HG02610 (cell line): ENCODE measurements at regions not wholly inside any gene's neighbourhood (a gene's known extent, or its start where the extent isn't known, plus 50 kb on each side); places are given as distances from the start of the nearest gene placed in this dataset.
"Not testable (repeated sequence)": the region's sequence is repeated elsewhere in the genome, so short reads cannot be mapped to it uniquely, and the experiment has no call there.

Experiments
- ATAC-seq: cut with Tn5 transposase; IDR thresholded peaks from one replicate; pipeline ENCODE4 v1.9.1; 2021; ENCODE audit warnings: mild to moderate bottlenecking, moderate library complexity; ENCODE audit not compliant: unreplicated experiment

GRCh38 chr2:14451312-14451711 lies 181.2 kb upstream of the LRATD1 start:
- ATAC-seq: no peak

DNA sequence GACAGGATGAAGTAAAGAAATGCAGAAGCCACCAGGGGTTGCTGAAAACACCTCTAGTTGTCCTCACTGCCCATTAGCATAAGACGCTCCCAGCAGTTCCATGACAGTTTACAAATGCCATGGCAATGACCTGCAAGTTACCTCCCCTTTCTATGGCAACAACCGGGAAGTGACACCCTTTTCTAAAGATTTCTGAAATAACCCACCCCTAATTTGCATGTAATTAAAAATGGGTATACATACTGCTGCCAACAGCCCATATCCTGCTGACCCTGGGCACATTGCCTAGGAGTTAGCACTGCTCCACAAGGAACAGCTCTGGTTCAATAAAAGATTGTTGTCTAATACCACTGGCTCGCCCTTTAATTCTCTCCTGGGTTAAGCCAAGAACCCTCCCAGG lies 178.3 kb upstream of the LRATD1 start:
- ATAC-seq: no peak

- no peak for ATAC-seq
Measured at GRCh38 chr2:14459786-14460325, 172.7 kb upstream of the LRATD1 start.

DNA sequence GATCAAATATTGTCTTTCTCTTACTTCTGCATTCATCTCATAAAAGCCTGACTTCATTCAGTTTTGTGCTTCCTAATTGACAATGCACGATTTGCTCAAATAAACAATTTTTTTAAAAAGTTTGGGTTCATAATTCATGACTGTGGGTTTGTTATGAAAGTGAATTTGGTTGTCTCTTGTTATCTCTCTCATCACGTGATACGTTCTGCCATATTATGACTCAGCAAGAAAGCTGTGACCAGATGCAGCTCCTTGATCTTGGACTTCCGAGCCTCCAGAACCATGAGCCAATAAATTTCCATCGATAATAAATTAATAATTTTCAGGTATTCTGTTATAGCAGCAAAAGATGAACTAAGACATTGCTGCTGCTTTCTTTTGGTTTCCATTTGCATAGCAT lies 156.5 kb upstream of the LRATD1 start:
- no peak for ATAC-seq

DNA sequence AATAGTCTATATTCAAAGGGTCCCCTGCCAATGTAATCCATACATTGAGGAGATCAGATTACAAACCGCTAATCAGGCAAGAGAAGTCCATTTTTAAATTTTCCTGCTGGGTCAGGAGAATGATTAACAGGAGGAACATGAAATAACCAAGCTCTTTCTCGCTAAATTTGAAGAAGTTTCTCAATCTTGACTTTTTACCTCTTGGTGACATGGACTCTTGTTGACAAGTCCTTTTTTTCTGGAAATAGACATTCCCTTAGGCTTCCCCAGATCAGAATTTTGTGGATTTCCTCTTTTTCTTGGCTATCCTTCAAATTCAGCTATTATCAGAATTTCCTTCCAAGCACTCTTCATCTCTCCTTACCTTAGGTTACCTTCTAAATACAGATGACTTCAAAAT lies 153.0 kb upstream of the LRATD1 start:
- no peak for ATAC-seq

- no peak for ATAC-seq
Measured at GRCh38 chr2:14480120-14480519, 152.4 kb upstream of the LRATD1 start.

DNA sequence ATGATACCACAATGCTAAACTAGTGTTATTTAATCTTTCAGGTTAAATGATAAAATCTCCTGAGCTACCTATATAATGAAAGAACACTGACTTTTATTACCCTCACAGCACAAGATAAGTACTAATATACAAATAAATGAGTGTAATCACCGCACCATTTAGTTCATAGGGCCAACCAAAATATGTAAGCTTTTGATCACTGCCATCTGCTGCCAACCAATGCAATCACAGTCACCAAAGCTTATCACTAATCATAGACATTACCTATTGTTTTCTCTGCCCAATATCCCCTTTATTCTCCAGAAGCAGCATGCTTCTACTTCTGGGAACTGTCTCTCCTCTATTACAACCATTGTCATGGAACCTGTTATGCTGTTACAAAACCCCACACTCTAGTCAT lies 151.6 kb upstream of the LRATD1 start:
- no peak for ATAC-seq

DNA sequence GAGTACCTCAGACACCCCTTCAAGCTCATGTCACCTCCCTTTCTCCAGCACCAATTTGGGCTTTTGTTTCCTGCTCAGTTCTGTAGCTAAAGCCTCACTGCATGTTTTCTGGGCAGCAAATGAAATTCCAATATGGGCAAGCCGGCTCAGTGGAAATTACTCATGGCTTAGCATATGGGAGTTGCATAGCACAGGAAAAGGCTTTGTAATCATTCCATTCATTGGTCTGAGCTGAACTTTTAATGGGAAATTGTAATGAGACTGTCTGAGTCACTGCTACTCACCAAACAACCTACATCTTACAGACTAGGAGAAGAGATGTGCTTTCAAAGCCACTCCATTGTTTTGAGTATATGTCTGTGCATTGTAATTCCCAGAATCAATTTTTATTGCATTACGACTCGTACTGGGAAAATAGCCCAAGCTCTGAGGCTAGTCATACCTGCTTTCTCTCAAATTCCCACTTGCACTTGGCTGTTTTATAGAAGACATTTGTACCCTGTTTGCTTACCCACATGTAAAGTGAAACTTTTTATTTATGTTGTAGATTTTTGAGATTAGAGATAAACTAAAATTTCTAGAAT lies 139.5 kb upstream of the LRATD1 start:
- no peak for ATAC-seq

DNA sequence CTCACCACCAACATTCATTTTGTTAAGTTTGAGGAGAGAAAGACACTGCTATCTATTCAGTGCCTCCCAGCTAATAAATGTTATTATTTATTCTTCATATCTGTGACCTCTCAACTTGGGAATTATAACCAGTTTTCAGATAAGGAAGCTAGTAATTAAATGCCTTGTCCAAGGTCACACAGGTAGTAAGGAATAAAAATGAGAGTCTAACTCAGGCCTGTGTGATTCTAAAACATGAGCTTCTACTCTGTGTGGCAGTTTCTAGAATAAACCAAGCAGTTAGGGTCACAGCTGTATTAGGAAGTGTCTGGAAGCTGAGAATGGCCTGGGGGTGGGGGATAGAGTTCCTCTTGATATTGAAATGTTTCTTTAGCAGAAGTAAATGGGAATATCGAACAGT lies 137.8 kb upstream of the LRATD1 start:
- no peak for ATAC-seq

- no peak for ATAC-seq
Measured at GRCh38 chr2:14501061-14501460, 131.5 kb upstream of the LRATD1 start.

- not testable (repeated sequence) for ATAC-seq
Measured at GRCh38 chr2:14506955-14507354, 125.6 kb upstream of the LRATD1 start.

DNA sequence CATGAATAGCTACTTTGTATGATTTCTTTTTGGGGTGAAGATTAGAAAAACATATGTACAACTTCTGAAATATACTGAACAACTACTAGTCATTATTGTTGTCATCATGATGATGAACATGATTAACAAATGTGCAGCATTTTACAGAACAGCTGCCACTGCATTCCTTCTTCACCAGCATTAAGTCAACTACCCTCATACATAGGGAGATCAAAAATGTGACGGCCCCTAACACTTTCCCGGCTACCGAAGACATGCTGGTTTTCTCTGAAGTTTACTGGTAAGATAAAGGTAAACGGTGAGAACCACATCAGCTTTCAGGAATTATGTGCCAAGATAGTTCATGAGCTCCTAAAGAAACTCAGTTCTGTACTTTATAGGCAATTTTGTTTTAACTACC lies 121.0 kb upstream of the LRATD1 start:
- no peak for ATAC-seq

DNA sequence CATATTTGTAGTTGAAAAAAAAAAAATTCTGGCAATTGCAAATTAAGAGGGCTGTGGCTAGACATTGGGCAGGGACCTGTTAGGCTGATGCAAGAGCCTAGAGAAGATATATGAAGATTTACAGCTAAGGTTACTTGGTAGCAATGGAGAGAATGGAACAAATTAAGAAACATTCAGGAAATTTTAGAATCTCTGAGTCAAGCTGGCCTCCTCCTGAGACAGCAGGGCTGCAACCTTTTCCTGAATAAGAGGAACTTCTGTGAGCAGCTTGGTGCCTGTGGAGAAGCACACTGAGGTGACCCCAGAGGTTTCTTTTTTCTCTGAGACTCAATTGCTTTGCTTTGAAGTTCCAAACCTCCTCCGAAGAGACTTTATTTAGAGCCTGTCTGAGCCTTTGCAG lies 118.6 kb upstream of the LRATD1 start:
- ATAC-seq: no peak

DNA sequence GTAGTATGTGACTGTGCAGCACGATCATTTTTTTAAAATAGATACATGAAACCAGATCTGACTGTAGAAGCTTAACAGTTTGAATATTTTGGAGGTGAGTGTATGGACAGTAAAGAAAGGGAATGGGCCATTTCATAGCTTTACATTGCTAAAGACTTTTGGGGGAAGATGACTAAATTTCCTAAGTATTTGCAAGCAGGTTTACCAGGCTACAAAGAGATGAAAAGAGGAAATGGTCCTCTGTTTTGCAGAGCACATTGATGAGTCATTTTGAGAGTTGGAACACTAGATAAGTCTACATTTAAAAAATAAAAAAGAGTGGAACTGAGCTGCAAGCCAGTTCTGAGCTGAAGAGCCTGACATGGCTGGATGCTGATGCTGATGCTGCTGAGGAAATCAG lies 115.7 kb upstream of the LRATD1 start:
- no peak for ATAC-seq

DNA sequence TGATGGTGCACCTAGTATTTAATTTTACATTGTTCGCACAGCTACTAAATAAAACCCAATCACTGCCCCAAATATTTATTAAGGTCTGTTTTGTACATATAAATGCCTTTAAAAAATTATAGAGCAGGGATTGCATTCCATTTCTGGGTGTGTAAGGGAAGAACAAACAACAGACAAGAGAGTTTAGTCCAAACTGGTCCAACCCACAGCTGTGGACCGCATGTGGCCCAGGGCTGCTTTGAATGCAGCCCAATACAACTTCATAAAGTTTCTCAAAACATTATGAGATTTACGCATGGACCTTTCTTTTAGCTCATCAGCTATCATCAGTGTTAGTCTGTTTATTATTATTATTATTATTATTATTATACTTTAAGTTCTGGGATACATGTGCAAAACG lies 114.8 kb upstream of the LRATD1 start:
- no peak for ATAC-seq

DNA sequence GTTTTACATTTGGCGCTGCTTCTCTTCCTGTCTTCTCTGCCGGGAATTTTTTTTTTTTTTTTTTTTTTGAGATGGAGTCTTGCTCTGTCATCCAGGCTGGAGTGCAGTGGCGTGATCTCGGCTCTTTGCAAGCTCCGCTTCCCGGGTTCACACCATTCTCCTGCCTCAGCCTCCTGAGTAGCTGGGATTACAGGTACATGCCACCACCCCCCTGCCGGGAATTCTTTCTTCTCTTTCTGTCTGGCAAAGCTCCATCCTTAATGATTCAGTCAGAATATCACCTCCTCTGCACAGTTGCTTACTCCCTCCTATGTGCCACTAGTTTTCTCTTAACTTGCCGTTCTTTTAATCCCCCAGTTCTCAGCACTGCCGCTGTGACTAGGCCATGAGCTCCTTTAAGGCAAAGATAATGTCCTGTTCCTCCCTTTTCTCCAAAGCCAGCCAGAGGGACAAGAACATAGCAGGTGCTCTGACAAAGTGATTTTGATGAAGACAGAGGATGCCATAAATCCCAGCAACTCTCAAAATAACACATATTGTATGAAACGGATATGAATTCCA lies 112.1 kb upstream of the LRATD1 start:
- ATAC-seq: no peak

DNA sequence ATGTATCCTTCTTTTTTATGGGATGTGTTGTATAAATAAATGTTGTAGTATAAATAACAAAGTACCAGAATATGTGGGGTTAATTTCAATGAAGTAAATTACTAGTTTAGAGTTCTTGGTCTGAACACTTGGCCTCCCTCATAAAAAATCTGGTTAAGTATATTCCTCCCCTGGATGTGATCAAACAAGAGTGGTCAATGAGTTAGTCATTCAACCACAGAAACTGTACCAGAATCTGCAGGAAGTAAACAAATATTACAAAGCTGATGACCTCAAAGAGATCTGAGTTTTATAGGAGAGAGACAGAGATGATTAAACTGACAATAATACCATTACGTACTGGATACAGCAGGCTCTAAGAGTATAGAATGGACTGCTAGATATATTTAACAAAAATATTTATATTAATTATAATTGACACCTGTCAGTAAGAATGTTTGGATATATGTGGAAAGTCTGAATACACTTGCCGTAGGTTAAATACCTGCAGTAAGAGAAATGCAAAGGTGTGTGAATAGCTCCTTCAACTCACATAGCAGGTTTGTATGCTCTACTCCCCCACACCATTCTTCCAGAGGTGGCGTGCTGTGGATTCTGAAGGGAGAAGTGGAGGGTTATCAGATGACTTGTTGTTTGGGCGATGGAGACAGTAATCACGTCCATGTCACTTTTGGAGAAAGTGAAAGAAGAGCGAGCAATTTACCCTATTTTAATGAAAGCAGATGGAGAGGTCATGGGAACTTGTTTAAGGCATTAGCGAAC lies 108.3 kb upstream of the LRATD1 start:
- no peak for ATAC-seq

- no peak for ATAC-seq
Measured at GRCh38 chr2:14524803-14525080, 107.8 kb upstream of the LRATD1 start.

DNA sequence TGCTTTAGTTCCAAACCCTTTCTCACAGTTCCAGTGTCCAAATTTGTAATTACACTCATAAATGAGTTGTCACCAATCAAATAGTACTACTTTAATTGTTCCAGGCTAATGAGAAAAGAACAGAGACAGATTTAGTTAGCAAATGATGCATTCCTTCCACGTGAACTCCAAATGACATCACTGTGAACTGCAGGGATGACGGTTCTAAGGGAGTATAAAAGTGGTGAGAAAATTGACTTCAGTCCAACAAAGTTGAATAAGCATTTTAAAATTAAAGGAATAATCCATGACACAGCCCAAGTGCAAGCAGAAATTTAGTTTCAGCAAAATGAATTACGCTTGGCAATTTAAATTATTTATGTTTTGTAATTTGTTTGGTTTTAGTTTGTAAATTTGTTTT lies 102.0 kb upstream of the LRATD1 start:
- ATAC-seq: no peak

DNA sequence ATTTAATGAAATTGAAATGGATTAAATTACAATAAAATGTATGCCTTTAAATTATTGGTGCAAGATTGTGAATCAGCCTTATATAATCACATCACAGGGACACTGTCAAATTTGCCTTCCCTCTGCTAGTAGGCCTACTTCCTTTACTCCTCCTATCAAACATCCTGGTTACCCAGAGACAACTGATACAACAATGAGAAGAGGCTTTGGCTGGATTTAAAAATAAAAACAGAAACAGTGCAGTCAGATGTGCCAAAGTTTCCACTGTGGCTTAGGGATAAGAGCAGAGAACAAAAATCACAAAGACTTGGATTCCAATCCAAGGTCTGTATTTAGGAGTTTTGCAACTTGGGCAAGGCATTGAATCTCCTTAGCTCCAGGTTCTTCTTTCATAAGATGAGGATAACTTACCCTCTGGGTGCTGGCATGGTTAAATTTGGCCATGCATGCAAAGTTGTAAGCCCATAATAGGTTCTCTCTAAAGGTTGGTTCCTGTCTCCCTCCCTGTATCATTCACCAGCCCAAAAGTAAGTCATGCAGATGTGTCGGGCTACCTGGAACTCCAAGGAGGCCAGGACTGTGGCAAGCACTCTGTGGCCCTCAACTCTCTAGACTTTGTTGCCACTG lies 99.3 kb upstream of the LRATD1 start:
- ATAC-seq: no peak

- no peak for ATAC-seq
Measured at GRCh38 chr2:14535156-14535555, 97.4 kb upstream of the LRATD1 start.

DNA sequence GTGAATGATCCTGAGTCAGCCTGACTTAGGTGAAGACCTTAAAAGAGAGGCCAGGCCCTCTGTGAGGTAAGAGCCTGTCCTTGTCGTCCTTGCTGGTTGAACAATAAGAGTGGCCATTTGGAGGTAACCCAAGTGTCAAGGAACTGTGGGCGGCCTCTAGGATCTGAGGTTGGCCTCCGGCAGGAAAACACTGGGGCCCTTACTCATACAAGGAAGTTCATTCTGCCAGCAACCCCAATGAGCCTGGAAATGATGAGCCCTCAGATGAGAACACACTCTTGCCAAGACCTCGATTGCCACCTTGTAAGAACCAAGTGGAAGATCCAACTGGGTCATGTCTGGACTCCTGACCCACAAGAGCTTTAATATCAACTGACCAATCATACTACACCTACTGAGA lies 95.5 kb upstream of the LRATD1 start:
- no peak for ATAC-seq
